WTC11 (cell line): ENCODE measurements at regions not wholly inside any gene's neighbourhood (a gene's known extent, or its start where the extent isn't known, plus 50 kb on each side); places are given as distances from the start of the nearest gene placed in this dataset.

ENCODE experiments used
- ATAC-seq: fragments of 200-7000 bp; cut with Tn5 transposase; 2 replicates; pipeline ENCODE4 v1.10.0; 2021; ENCODE audit warnings: mild to moderate bottlenecking, moderate library complexity
- CTCF ChIA-PET: fragments of 300-600 bp; sonication (Branson Sonifier 250); formaldehyde crosslinking; loops from one replicate; lab custom pipeline; 2021; ENCODE audit warnings: antibody characterized with exemption; lab: Charles Lee
- POLR2A ChIA-PET: fragments of 350-600 bp; sonication (Branson Sonifier 250); formaldehyde crosslinking; loops from one replicate; lab custom pipeline; 2021; ENCODE audit warnings: antibody characterized with exemption; lab: Charles Lee
- DNase-seq: peaks from one replicate; pipeline ENCODE4 v3.0.0; 2021; ENCODE audit warnings: low spot score
- H3K27ac Mint-ChIP-seq: 2 replicates; pipeline ENCODE4 v1.8.0; 2021; ENCODE audit warnings: mixed read lengths
- H3K27me3 Mint-ChIP-seq: 2 replicates; pipeline ENCODE4 v1.8.0; 2021; ENCODE audit warnings: low read depth, mild to moderate bottlenecking, moderate library complexity, mixed read lengths
- H3K36me3 Mint-ChIP-seq: 2 replicates; pipeline ENCODE4 v1.8.0; 2021; ENCODE audit warnings: mixed read lengths
- H3K4me1 Mint-ChIP-seq: 2 replicates; pipeline ENCODE4 v1.8.0; 2022; ENCODE audit warnings: mixed read lengths
- H3K4me3 Mint-ChIP-seq: 2 replicates; pipeline ENCODE4 v1.8.0; 2021; ENCODE audit warnings: mild to moderate bottlenecking, moderate library complexity, mixed read lengths
- H3K9me3 Mint-ChIP-seq: 2 replicates; pipeline ENCODE4 v1.8.0; 2021; ENCODE audit warnings: mixed read lengths
- AFF4 ChIP-seq: sonication (generic); formaldehyde crosslinking; IDR thresholded peaks from 2 replicates; pipeline ENCODE4 v1.8.1; 2023; ENCODE audit warnings: mild to moderate bottlenecking, missing genetic modification reagents, borderline replicate concordance
- ARID4B ChIP-seq: sonication (generic); formaldehyde crosslinking; IDR thresholded peaks from 2 replicates; pipeline ENCODE4 v1.8.0; 2023; ENCODE audit warnings: missing genetic modification reagents, mild to moderate bottlenecking, borderline replicate concordance
- ATF1 ChIP-seq: sonication (generic); formaldehyde crosslinking; IDR thresholded peaks from 2 replicates; pipeline ENCODE4 v1.8.1; 2023; ENCODE audit warnings: mild to moderate bottlenecking, moderate library complexity, missing genetic modification reagents
- EMX1 ChIP-seq: fragments of 250-450 bp; sonication (Bioruptor Pico); IDR thresholded peaks from 2 replicates; pipeline ENCODE4 v1.8.0; 2021; ENCODE audit warnings: mild to moderate bottlenecking
- ETV6 ChIP-seq: sonication (generic); formaldehyde crosslinking; IDR thresholded peaks from 2 replicates; pipeline ENCODE4 v1.8.1; 2022; ENCODE audit warnings: mild to moderate bottlenecking, missing genetic modification reagents
- IRF2 ChIP-seq: sonication (generic); formaldehyde crosslinking; IDR thresholded peaks from 2 replicates; pipeline ENCODE4 v1.8.0; 2022; ENCODE audit warnings: low read depth, missing genetic modification reagents, borderline replicate concordance
- MLX ChIP-seq: sonication (generic); formaldehyde crosslinking; IDR thresholded peaks from 2 replicates; pipeline ENCODE4 v1.8.1; 2023; ENCODE audit warnings: mild to moderate bottlenecking, missing genetic modification reagents, moderate library complexity
- NFE2L1 ChIP-seq: sonication (generic); formaldehyde crosslinking; IDR thresholded peaks from 2 replicates; pipeline ENCODE4 v1.8.1; 2023; ENCODE audit warnings: missing genetic modification reagents
- NR1H2 ChIP-seq: sonication (generic); formaldehyde crosslinking; IDR thresholded peaks from 2 replicates; pipeline ENCODE4 v1.9.0; 2021; ENCODE audit warnings: mild to moderate bottlenecking, moderate library complexity, missing genetic modification reagents
- NR2C2 ChIP-seq: sonication (generic); formaldehyde crosslinking; IDR thresholded peaks from 2 replicates; pipeline ENCODE4 v1.8.0; 2022; ENCODE audit warnings: mild to moderate bottlenecking, missing genetic modification reagents
- SOX15 ChIP-seq: fragments of 250-450 bp; sonication (Bioruptor Pico); IDR thresholded peaks from 2 replicates; pipeline ENCODE4 v1.9.0; 2021; ENCODE audit warnings: mild to moderate bottlenecking
- TCF7 ChIP-seq: sonication (generic); formaldehyde crosslinking; IDR thresholded peaks from 2 replicates; pipeline ENCODE4 v1.8.0; 2022; ENCODE audit warnings: mild to moderate bottlenecking, low read depth, missing genetic modification reagents, moderate library complexity
- TP53 ChIP-seq: sonication (generic); formaldehyde crosslinking; IDR thresholded peaks from 2 replicates; pipeline ENCODE4 v1.8.1; 2023; ENCODE audit warnings: mild to moderate bottlenecking, missing genetic modification reagents
- ZNF219 ChIP-seq: sonication (generic); formaldehyde crosslinking; IDR thresholded peaks from 2 replicates; pipeline ENCODE4 v1.8.0; 2023; ENCODE audit warnings: missing genetic modification reagents, mild to moderate bottlenecking, borderline replicate concordance
- ZNF232 ChIP-seq: sonication (generic); formaldehyde crosslinking; IDR thresholded peaks from 2 replicates; pipeline ENCODE4 v1.8.0; 2022; ENCODE audit warnings: mild to moderate bottlenecking, missing genetic modification reagents
- ZNF263 ChIP-seq: sonication (generic); formaldehyde crosslinking; IDR thresholded peaks from 2 replicates; pipeline ENCODE4 v1.8.1; 2022; ENCODE audit warnings: low read depth, mild to moderate bottlenecking, moderate library complexity, missing genetic modification reagents
- ZNF317 ChIP-seq: sonication (generic); formaldehyde crosslinking; IDR thresholded peaks from 2 replicates; pipeline ENCODE4 v1.8.1; 2023; ENCODE audit warnings: low read depth, mild to moderate bottlenecking, moderate library complexity, missing genetic modification reagents, borderline replicate concordance
- ZNF425 ChIP-seq: fragments of 250-450 bp; sonication (Bioruptor Pico); conservative IDR thresholded peaks from 2 replicates; pipeline ENCODE4 v1.9.0; 2021; ENCODE audit warnings: mild to moderate bottlenecking

- H3K4me1 Mint-ChIP-seq = peaks cover 28% of the 10 kb centered on the region
- no peak for TF ChIP-seq NFE2L1
- no peak for TF ChIP-seq SOX15 (CRISPR knock-in tag)
- TF ChIP-seq NR2C2 = no peak
- no peak for TF ChIP-seq ARID4B
- no peak for TF ChIP-seq ZNF263 (CRISPR knock-in tag)
- no peak for TF ChIP-seq ZNF219 (CRISPR knock-in tag)
- no peak for TF ChIP-seq ZNF317 (CRISPR knock-in tag)
- TF ChIP-seq ETV6 (CRISPR knock-in tag) = no peak
- no peak for TF ChIP-seq TP53 (CRISPR knock-in tag)
- TF ChIP-seq ZNF232 (CRISPR knock-in tag) = no peak
- TF ChIP-seq AFF4 (CRISPR knock-in tag) = no peak
- TF ChIP-seq IRF2 = no peak
- TF ChIP-seq TCF7 (CRISPR knock-in tag) = no peak
- no peak for TF ChIP-seq MLX (CRISPR knock-in tag)
- TF ChIP-seq ZNF425 (CRISPR knock-in tag) = no peak
- TF ChIP-seq EMX1 (CRISPR knock-in tag) = no peak
- TF ChIP-seq NR1H2 (CRISPR knock-in tag) = no peak
- no peak for TF ChIP-seq ATF1 (CRISPR knock-in tag)
- CTCF ChIA-PET = interaction anchor here (1.0 kb wide), 1 partner anchor 37 kb away, joined by 6 read pairs; no protein-coding TSS in a partner anchor
- H3K36me3 Mint-ChIP-seq = peaks cover 13% of the 10 kb centered on the region
- DNase-seq (no peak), ATAC-seq (no peak)
- H3K9me3 Mint-ChIP-seq = peaks cover 11% of the 10 kb centered on the region
- H3K27me3 Mint-ChIP-seq = no peaks in the 10 kb centered on the region
- H3K27ac Mint-ChIP-seq = no peak overlapping the region
- POLR2A ChIA-PET = no interaction called here
- no peak overlapping the region for H3K4me3 Mint-ChIP-seq
These were observed 109.2 kb downstream of the PSAT1 start for GRCh38 chr9:78406146-78406545.
